ENCODE measurements at regions not wholly inside any gene's neighbourhood (a gene's known extent, or its start where the extent isn't known, plus 50 kb on each side); places are given as distances from the start of the nearest gene placed in this dataset.

DNA sequence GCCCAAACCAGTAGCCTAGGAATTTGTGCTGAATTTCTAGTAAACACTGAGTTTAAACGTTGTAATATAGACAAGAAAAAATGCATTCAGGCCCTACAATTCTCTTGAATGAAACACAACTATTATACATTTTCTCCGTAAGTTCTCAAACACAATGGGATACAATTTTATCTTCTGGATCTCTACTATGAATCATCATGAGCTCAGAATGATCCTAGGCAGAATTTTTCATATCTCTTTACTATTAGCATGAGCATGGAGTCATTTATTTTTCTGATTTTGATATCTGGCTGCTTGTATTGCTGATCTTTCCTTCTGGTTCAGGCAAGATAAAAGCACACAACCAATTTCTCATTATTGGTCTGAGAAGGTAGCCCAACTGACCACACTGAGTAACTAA is 1123.4 kb upstream of the RAG2 start:
- TF ChIP-seq, protein P1, sequence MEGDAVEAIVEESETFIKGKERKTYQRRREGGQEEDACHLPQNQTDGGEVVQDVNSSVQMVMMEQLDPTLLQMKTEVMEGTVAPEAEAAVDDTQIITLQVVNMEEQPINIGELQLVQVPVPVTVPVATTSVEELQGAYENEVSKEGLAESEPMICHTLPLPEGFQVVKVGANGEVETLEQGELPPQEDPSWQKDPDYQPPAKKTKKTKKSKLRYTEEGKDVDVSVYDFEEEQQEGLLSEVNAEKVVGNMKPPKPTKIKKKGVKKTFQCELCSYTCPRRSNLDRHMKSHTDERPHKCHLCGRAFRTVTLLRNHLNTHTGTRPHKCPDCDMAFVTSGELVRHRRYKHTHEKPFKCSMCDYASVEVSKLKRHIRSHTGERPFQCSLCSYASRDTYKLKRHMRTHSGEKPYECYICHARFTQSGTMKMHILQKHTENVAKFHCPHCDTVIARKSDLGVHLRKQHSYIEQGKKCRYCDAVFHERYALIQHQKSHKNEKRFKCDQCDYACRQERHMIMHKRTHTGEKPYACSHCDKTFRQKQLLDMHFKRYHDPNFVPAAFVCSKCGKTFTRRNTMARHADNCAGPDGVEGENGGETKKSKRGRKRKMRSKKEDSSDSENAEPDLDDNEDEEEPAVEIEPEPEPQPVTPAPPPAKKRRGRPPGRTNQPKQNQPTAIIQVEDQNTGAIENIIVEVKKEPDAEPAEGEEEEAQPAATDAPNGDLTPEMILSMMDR (IDR thresholded peaks at IDR 0.05) = no peak
- no peak for TF ChIP-seq MAFK (IDR thresholded peaks at IDR 0.05; ENCODE audit: partially characterized antibody)
- TF ChIP-seq EP300 (IDR thresholded peaks at IDR 0.05) = no peak
- no peak for TF ChIP-seq CEBPB (IDR thresholded peaks at IDR 0.05)
- TF ChIP-seq ZFP36 (IDR thresholded peaks at IDR 0.05; ENCODE audit: borderline replicate concordance, partially characterized antibody) = no peak
- TF ChIP-seq, protein P2, sequence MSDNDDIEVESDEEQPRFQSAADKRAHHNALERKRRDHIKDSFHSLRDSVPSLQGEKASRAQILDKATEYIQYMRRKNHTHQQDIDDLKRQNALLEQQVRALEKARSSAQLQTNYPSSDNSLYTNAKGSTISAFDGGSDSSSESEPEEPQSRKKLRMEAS (IDR thresholded peaks at IDR 0.05) = no peak
